ENCODE measurements at regions not wholly inside any gene's neighbourhood (a gene's known extent, or its start where the extent isn't known, plus 50 kb on each side); places are given as distances from the start of the nearest gene placed in this dataset.

- H3K4me1 ChIP-seq = no peaks in the 10 kb centered on the region
- H3K4me3 ChIP-seq = no peak overlapping the region
- TF ChIP-seq CTCF (IDR thresholded peaks at IDR 0.05) = no peak
- no peak for DNase-seq
- H3K27ac ChIP-seq = no peak overlapping the region
- H3K27me3 ChIP-seq = peaks cover 0 to 58% of the 10 kb centered on the region in 2 donors
- H3K9me3 ChIP-seq = no peaks in the 10 kb centered on the region
- intact Hi-C loops (cut with DNase I; ENCODE audit: low total_unique reads) = no loop called here
- no peaks in the 10 kb centered on the region for H3K36me3 ChIP-seq
Observed at GRCh38 chr16:86389566-86390328, 120.6 kb upstream of the FOXF1 start.

GRCh38 chr16:86390335-86390734 is 120.0 kb upstream of the FOXF1 start:
- Histone ChIP-seq H3K4me1 (no peaks in the 10 kb centered on the region), H3K27me3 (peaks cover 0 to 52% of the 10 kb centered on the region in 2 donors), H3K36me3 (no peaks in the 10 kb centered on the region), H3K9me3 (no peaks in the 10 kb centered on the region), H3K4me3 (no peak overlapping the region), H3K27ac (no peak overlapping the region)
- TF ChIP-seq CTCF (IDR thresholded peaks at IDR 0.05) = no peak
- intact Hi-C loops (cut with DNase I; ENCODE audit: low total_unique reads) = no loop called here
- DNase-seq = no peak

- intact Hi-C loops (cut with DNase I; ENCODE audit: low total_unique reads) = no loop called here
- no peak overlapping the region for H3K27ac ChIP-seq
- H3K9me3 ChIP-seq = no peaks in the 10 kb centered on the region
- DNase-seq = no peak
- no peaks in the 10 kb centered on the region for H3K4me1 ChIP-seq
- no peak overlapping the region for H3K4me3 ChIP-seq
- no peak for TF ChIP-seq CTCF (IDR thresholded peaks at IDR 0.05)
- peaks cover 0 to 41% of the 10 kb centered on the region in 2 donors for H3K27me3 ChIP-seq
- H3K36me3 ChIP-seq = no peaks in the 10 kb centered on the region
Observed at GRCh38 chr16:86391486-86391885, 118.8 kb upstream of the FOXF1 start.

GRCh38 chr16:86391984-86392383 is 118.3 kb upstream of the FOXF1 start:
- Histone ChIP-seq H3K9me3 (no peaks in the 10 kb centered on the region), H3K27me3 (peaks cover 0 to 36% of the 10 kb centered on the region in 2 donors), H3K36me3 (no peaks in the 10 kb centered on the region), H3K4me3 (no peak overlapping the region), H3K4me1 (no peaks in the 10 kb centered on the region), H3K27ac (no peak overlapping the region)
- no peak for DNase-seq
- intact Hi-C loops (cut with DNase I; ENCODE audit: low total_unique reads) = no loop called here
- no peak for TF ChIP-seq CTCF (IDR thresholded peaks at IDR 0.05)

- H3K27me3 ChIP-seq = peaks cover 0 to 39% of the 10 kb centered on the region in 2 donors
- intact Hi-C loops (cut with DNase I; ENCODE audit: low total_unique reads) = no loop called here
- no peak overlapping the region for H3K4me3 ChIP-seq
- no peaks in the 10 kb centered on the region for H3K36me3 ChIP-seq
- H3K9me3 ChIP-seq = no peaks in the 10 kb centered on the region
- no peak for DNase-seq
- no peaks in the 10 kb centered on the region for H3K4me1 ChIP-seq
- TF ChIP-seq CTCF (IDR thresholded peaks at IDR 0.05) = no peak
- no peak overlapping the region for H3K27ac ChIP-seq
Observed at GRCh38 chr16:86392436-86393152, 117.7 kb upstream of the FOXF1 start.
